ENCODE measurements at regions not wholly inside any gene's neighbourhood (a gene's known extent, or its start where the extent isn't known, plus 50 kb on each side); places are given as distances from the start of the nearest gene placed in this dataset.
"Not testable (repeated sequence)": the region's sequence is repeated elsewhere in the genome, so short reads cannot be mapped to it uniquely, and the experiment has no call there.

DNA sequence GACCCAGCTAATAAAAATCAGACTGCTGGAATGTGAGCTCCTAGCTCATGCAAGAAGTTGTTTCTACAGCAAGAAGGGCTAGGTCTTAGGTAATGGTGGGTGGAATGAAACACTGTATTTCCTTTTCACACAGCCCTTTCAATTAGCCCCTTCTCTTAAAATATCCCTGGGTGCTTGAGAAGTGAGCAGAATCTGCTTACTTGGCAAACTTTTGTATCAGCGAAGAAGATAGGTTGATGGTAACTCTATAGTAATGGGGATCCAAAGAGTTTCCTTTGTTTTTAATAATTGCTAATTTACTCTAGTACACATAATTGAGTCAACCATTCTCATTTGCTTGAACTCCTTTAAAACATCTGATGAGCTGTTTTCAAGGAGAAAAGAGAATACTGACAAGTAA lies 100.6 kb upstream of the FSCB start:
- TF ChIP-seq, protein P1, sequence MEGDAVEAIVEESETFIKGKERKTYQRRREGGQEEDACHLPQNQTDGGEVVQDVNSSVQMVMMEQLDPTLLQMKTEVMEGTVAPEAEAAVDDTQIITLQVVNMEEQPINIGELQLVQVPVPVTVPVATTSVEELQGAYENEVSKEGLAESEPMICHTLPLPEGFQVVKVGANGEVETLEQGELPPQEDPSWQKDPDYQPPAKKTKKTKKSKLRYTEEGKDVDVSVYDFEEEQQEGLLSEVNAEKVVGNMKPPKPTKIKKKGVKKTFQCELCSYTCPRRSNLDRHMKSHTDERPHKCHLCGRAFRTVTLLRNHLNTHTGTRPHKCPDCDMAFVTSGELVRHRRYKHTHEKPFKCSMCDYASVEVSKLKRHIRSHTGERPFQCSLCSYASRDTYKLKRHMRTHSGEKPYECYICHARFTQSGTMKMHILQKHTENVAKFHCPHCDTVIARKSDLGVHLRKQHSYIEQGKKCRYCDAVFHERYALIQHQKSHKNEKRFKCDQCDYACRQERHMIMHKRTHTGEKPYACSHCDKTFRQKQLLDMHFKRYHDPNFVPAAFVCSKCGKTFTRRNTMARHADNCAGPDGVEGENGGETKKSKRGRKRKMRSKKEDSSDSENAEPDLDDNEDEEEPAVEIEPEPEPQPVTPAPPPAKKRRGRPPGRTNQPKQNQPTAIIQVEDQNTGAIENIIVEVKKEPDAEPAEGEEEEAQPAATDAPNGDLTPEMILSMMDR (IDR thresholded peaks at IDR 0.05; ENCODE audit: low read depth, low read length), result no peak
- no peak overlapping the region for H3K4me3 ChIP-seq (ENCODE audit: low read depth, low read length)

GRCh38 chr14:44606576-44606975 lies 99.5 kb upstream of the FSCB start:
- TF ChIP-seq, protein P1 (IDR thresholded peaks at IDR 0.05; ENCODE audit: low read depth, low read length), result no peak
- H3K4me3 ChIP-seq (ENCODE audit: low read depth, low read length), result no peak overlapping the region

DNA sequence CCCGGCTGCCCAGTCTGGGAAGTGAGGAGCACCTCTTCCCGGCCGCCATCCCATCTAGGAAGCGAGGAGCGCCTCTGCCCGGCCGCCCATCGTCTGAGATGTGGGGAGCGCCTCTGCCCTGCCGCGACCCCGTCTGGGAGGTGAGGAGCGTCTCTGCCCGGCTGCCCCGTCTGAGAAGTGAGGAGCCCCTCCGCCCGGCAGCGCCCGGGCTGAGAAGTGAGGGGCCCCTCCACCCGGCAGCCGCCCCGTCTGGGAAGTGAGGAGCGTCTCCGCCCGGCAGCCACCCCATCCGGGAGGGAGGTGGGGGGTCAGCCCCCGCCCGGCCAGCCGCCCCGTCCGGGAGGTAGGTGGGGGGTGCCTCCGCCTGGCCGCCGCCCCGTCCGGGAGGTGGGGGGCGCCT lies 94.2 kb upstream of the FSCB start:
- H3K4me3 ChIP-seq (ENCODE audit: low read depth, low read length), result not testable (repeated sequence)

GRCh38 chr14:44589180-44589579 lies 82.1 kb upstream of the FSCB start:
- no peak overlapping the region for H3K4me3 ChIP-seq (ENCODE audit: low read depth, low read length)
- TF ChIP-seq, protein P1 (IDR thresholded peaks at IDR 0.05; ENCODE audit: low read depth, low read length), result no peak

- TF ChIP-seq, protein P1 (IDR thresholded peaks at IDR 0.05; ENCODE audit: low read depth, low read length), result no peak
Observed at GRCh38 chr14:44586910-44587309, 79.8 kb upstream of the FSCB start.

GRCh38 chr14:44576356-44576755 lies 69.3 kb upstream of the FSCB start:
- TF ChIP-seq, protein P1 (IDR thresholded peaks at IDR 0.05; ENCODE audit: low read depth, low read length), result no peak
- H3K4me3 ChIP-seq (ENCODE audit: low read depth, low read length), result no peak overlapping the region

More at GRCh38 chr14:44586910-44587309, 79.8 kb upstream of the FSCB start:
- H3K4me3 ChIP-seq (ENCODE audit: low read depth, low read length), result no peak overlapping the region

DNA sequence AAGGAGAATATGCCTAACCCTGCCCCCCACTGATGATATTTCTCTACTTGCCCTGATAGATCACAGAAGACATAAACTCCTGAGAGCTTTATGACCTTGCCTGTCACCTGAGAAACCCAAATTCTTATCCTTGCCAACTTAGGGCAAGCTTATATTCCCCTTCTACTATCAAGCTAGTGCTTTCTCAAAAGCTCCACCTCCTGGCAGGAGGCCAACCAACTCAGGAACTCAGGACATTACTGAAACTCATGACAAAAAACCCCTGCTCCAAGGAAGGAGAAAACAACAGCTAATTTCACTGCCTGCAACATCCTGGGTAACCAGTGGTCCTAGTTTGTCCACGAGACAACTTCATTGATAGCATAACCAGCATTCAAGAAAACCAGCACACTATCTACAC lies 60.9 kb upstream of the FSCB start:
- no peak overlapping the region for H3K4me3 ChIP-seq (ENCODE audit: low read depth, low read length)
- TF ChIP-seq, protein P1 (IDR thresholded peaks at IDR 0.05; ENCODE audit: low read depth, low read length), result no peak

DNA sequence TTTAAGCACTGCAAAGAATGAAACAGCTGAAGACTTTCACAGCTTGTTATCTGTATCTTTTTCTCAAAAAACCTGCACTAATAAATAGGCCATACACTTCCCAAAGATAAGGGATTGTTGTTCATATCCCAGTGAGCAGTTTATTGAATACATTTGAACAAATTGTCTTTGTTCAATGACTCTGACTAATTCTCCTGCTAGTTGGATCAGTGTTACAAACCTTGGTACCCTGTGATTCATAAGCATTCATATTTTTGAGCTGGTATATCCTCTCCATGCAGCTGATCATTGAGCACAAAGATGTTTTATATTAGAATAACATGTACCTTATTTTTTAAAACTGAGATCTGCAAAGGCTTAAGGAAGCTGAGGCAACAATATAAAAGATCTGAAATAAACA lies 58.9 kb upstream of the FSCB start:
- H3K4me3 ChIP-seq (ENCODE audit: low read depth, low read length), result no peak overlapping the region
- TF ChIP-seq, protein P1 (IDR thresholded peaks at IDR 0.05; ENCODE audit: low read depth, low read length), result no peak
